HCT116 (cell line): ENCODE measurements at regions not wholly inside any gene's neighbourhood (a gene's known extent, or its start where the extent isn't known, plus 50 kb on each side); places are given as distances from the start of the nearest gene placed in this dataset.

Experiments used
- ATAC-seq: fragments of 200-7000 bp; cut with Tn5 transposase; 2 replicates; pipeline ENCODE4 v1.9.1; 2020; ENCODE audit warnings: mild to moderate bottlenecking, moderate library complexity
- BruUV-seq: library from RNA; stranded (reverse); fragments of 400-500 nt; replicated peaks from 2 replicates; lab custom pipeline; 2021; lab: Mats Ljungman, UMichigan
- CTCF ChIA-PET: fragments of 300-600 bp; sonication (Branson Sonifier 250); formaldehyde crosslinking; loops from one replicate; lab custom pipeline; 2021; ENCODE audit warnings: antibody characterized with exemption; lab: Charles Lee
- POLR2A ChIA-PET: fragments of 300-600, 350-600 bp; sonication (Branson Sonifier 250); formaldehyde crosslinking; loops from one replicate; lab custom pipeline; 2021; ENCODE audit warnings: antibody characterized with exemption; lab: Charles Lee
- RAD21 ChIA-PET, 2 experiments: fragments of 300-600 bp; sonication (Branson Sonifier 250); formaldehyde crosslinking; loops; one replicate each; lab custom pipeline; 2023; ENCODE audit warnings: low total read pairs in 2 of 2; ENCODE audit not compliant: uncharacterized antibody in 2 of 2, unreplicated experiment in 2 of 2, low non-redundant PET in 1 of 2; lab: Charles Lee
- DNase-seq: peaks from one replicate; pipeline ENCODE4 v3.0.0-alpha.2; 2010; ENCODE audit warnings: low read depth, low spot score
- H2AFZ ChIP-seq: fragments of 200-600 bp; shearing (Covaris generic), sonication (generic); 2 replicates; pipeline ENCODE4 v1.6.1; 2017; ENCODE audit warnings: low read depth, mixed run types, mixed read lengths, antibody characterized with exemption, low read length; ENCODE audit not compliant: poor library complexity, severe bottlenecking
- H3K27ac ChIP-seq: 2 replicates; pipeline ENCODE4 v1.5.1; 2012; ENCODE audit warnings: low read depth, low read length
- H3K27me3 ChIP-seq: fragments of 200-600 bp; sonication (generic); 2 replicates; pipeline ENCODE4 v1.6.1; 2016; ENCODE audit warnings: mixed run types, low read length, mixed read lengths; ENCODE audit not compliant: insufficient read depth
- H3K36me3 ChIP-seq, 2 experiments: fragments of 200-500 bp in 1 of 2; fragments of 200-600 bp in 1 of 2; sonication (Bioruptor generic) in 1 of 2; sonication (generic) in 1 of 2; 2 replicates each; pipeline versions ENCODE4 v1.5.1 to v1.6.1; 2014 to 2016; ENCODE audit warnings: low read length in 2 of 2, inconsistent platforms in 1 of 2, mixed read lengths in 1 of 2, mixed run types in 1 of 2; ENCODE audit not compliant: insufficient read depth in 2 of 2, control insufficient read depth in 1 of 2
- H3K4me1 ChIP-seq, 2 experiments: fragments of 200-600 bp in 1 of 2; sonication (generic) in 1 of 2; 2 replicates each; pipeline versions ENCODE4 v1.5.1 to v1.6.1; 2012 to 2017; ENCODE audit warnings: low read length in 2 of 2, inconsistent platforms in 1 of 2, mild to moderate bottlenecking in 1 of 2, mixed read lengths in 1 of 2, mixed run types in 1 of 2, moderate library complexity in 1 of 2; ENCODE audit not compliant: insufficient read depth in 2 of 2, control insufficient read depth in 1 of 2
- H3K4me2 ChIP-seq: fragments of 200-600 bp; sonication (generic); 2 replicates; pipeline ENCODE4 v1.6.1; 2017; ENCODE audit warnings: mixed run types, low read length, mixed read lengths
- H3K4me3 ChIP-seq, 2 experiments: fragments of 200-600 bp in 1 of 2; sonication (generic) in 1 of 2; replicated peaks in 1 of 2; 2 replicates each; pipeline ENCODE4 v1.5.1; 2011 to 2016; ENCODE audit warnings: low read length in 2 of 2, control low read depth in 1 of 2, low read depth in 1 of 2, mild to moderate bottlenecking in 1 of 2, mixed read lengths in 1 of 2, mixed run types in 1 of 2
- H3K79me2 ChIP-seq: fragments of 200-600 bp; sonication (generic); 2 replicates; pipeline ENCODE4 v1.6.1; 2017; ENCODE audit warnings: mild to moderate bottlenecking, mixed run types, low read length, moderate library complexity, mixed read lengths; ENCODE audit not compliant: insufficient read depth
- H3K9ac ChIP-seq: fragments of 200-600 bp; sonication (generic); 2 replicates; pipeline ENCODE4 v1.6.1; 2016; ENCODE audit warnings: low read length, mixed read lengths
- H3K9me2 ChIP-seq: fragments of 200-600 bp; sonication (generic), shearing (Covaris generic); 2 replicates; pipeline ENCODE4 v1.6.1; 2017; ENCODE audit warnings: mixed run types, mild to moderate bottlenecking, moderate library complexity; ENCODE audit not compliant: insufficient read depth
- H3K9me3 ChIP-seq, 2 experiments: fragments of 200-500 bp in 1 of 2; fragments of 200-600 bp in 1 of 2; sonication (Bioruptor generic) in 1 of 2; sonication (generic) in 1 of 2; 2 replicates each; pipeline ENCODE4 v1.6.1; 2014 to 2017; ENCODE audit warnings: low read length in 2 of 2, mixed read lengths in 2 of 2, inconsistent platforms in 1 of 2, low read depth in 1 of 2, mild to moderate bottlenecking in 1 of 2, mixed run types in 1 of 2, moderate library complexity in 1 of 2; ENCODE audit not compliant: control insufficient read depth in 1 of 2, insufficient read depth in 1 of 2
- H4K20me1 ChIP-seq: fragments of 200-600 bp; sonication (generic), shearing (Covaris generic); 2 replicates; pipeline ENCODE4 v1.6.1; 2017; ENCODE audit warnings: mixed run types, mild to moderate bottlenecking, moderate library complexity; ENCODE audit not compliant: insufficient read depth
- CBX3 ChIP-seq: IDR thresholded peaks from 2 replicates; pipeline ENCODE4 v1.6.1; 2012; ENCODE audit warnings: low read depth
- CEBPB ChIP-seq: IDR thresholded peaks from 2 replicates; pipeline ENCODE4 v1.6.1; 2012; ENCODE audit warnings: low read depth
- EGR1 ChIP-seq: IDR thresholded peaks from 2 replicates; pipeline ENCODE4 v1.6.1; 2012; ENCODE audit warnings: low read depth
- ELF1 ChIP-seq: IDR thresholded peaks from 2 replicates; pipeline ENCODE4 v1.6.1; 2012; ENCODE audit warnings: low read depth, borderline replicate concordance
- EZH2 ChIP-seq: fragments of 200-600 bp; sonication (generic); IDR thresholded peaks from 2 replicates; pipeline ENCODE4 v1.6.1; 2017; ENCODE audit warnings: antibody characterized with exemption, mixed run types
- EZH2phosphoT487 ChIP-seq: fragments of 200-600 bp; IDR thresholded peaks from 2 replicates; pipeline ENCODE4 v1.6.1; 2018; ENCODE audit warnings: antibody characterized with exemption, borderline replicate concordance
- JUND ChIP-seq: IDR thresholded peaks from 2 replicates; pipeline ENCODE4 v1.6.1; 2012
- POLR2A ChIP-seq: IDR thresholded peaks from 2 replicates; pipeline ENCODE4 v1.7.0; 2011; ENCODE audit warnings: borderline replicate concordance; ENCODE audit not compliant: insufficient read depth, insufficient read length; ENCODE audit errors: extremely low read depth
- SIN3A ChIP-seq: IDR thresholded peaks from 2 replicates; pipeline ENCODE4 v1.6.1; 2012; ENCODE audit warnings: low read depth
- SP1 ChIP-seq: IDR thresholded peaks from 2 replicates; pipeline ENCODE4 v1.6.1; 2012; ENCODE audit warnings: low read depth
- SRF ChIP-seq: IDR thresholded peaks from 2 replicates; pipeline ENCODE4 v1.6.1; 2012; ENCODE audit warnings: low read depth
- TCF7L2 ChIP-seq: IDR thresholded peaks from 2 replicates; pipeline ENCODE4 v1.7.0; 2011; ENCODE audit warnings: borderline replicate concordance, inconsistent platforms; ENCODE audit not compliant: insufficient read depth, insufficient read length; ENCODE audit errors: extremely low read depth
- YY1 ChIP-seq: IDR thresholded peaks from 2 replicates; pipeline ENCODE4 v1.6.1; 2011; ENCODE audit warnings: low read length, low read depth, moderate library complexity, mild to moderate bottlenecking; ENCODE audit not compliant: insufficient replicate concordance; ENCODE audit errors: extremely low read depth
- ZFX ChIP-seq: fragments of 450-650 bp; IDR thresholded peaks from 2 replicates; pipeline ENCODE4 v1.6.1; 2017
- intact Hi-C: fragments of 100-400 bp; cut with micrococcal nuclease; formaldehyde crosslinking; loops from 2 replicates; pipeline ENCODE4 v1.10.0; 2022
- TF ChIP-seq, protein P1 (sequence below): IDR thresholded peaks from 2 replicates; pipeline ENCODE4 v1.6.1; 2012; ENCODE audit warnings: low read depth
- TF ChIP-seq, protein P2 (sequence below): IDR thresholded peaks from 2 replicates; pipeline ENCODE4 v1.6.1; 2012
- TF ChIP-seq, protein P3 (sequence below): IDR thresholded peaks from 2 replicates; pipeline ENCODE4 v1.6.1; 2011; ENCODE audit warnings: mild to moderate bottlenecking, low read length, moderate library complexity; ENCODE audit not compliant: insufficient replicate concordance; ENCODE audit errors: extremely low read depth
- TF ChIP-seq, protein P4 (sequence below), 3 experiments: fragments of 200-600 bp in 1 of 3; sonication (generic) in 1 of 3; IDR thresholded peaks in 2 of 3; conservative IDR thresholded peaks in 1 of 3; 2 replicates each; pipeline ENCODE4 v1.5.1; 2012 to 2017; ENCODE audit warnings: low read depth in 2 of 3, low read length in 2 of 3, antibody characterized with exemption in 1 of 3, borderline replicate concordance in 1 of 3, control low read depth in 1 of 3, mild to moderate bottlenecking in 1 of 3, mixed read lengths in 1 of 3, mixed run types in 1 of 3, moderate library complexity in 1 of 3; ENCODE audit not compliant: insufficient read depth in 1 of 3
- TF ChIP-seq, protein P5 (sequence below): IDR thresholded peaks from 2 replicates; pipeline ENCODE4 v1.6.1; 2012

DNA sequence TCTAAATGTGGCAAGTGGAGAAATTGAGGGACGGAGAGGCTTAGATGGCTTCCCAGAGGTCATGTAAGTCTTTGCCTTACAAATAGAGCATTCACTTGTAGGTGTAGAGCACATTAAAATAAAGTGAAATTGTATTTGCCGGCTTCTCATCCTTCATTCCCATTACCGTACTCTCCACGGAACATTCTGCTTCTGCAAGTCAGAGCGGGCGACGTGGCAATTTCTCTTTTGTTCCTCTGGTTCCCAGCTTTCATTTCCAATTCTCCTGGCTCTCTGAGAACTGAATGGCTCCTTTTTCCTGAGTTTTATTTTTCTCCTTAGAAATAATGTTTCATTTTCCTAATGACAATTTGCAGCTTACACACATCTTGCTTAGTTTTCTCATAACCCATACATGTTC is 51.3 kb upstream of the PFKP start:
- no peaks in the 10 kb centered on the region for H3K4me1 ChIP-seq
- H3K27me3 ChIP-seq = peaks cover 55% of the 10 kb centered on the region
- H2AFZ ChIP-seq = no peak overlapping the region
- TF ChIP-seq, protein P1, sequence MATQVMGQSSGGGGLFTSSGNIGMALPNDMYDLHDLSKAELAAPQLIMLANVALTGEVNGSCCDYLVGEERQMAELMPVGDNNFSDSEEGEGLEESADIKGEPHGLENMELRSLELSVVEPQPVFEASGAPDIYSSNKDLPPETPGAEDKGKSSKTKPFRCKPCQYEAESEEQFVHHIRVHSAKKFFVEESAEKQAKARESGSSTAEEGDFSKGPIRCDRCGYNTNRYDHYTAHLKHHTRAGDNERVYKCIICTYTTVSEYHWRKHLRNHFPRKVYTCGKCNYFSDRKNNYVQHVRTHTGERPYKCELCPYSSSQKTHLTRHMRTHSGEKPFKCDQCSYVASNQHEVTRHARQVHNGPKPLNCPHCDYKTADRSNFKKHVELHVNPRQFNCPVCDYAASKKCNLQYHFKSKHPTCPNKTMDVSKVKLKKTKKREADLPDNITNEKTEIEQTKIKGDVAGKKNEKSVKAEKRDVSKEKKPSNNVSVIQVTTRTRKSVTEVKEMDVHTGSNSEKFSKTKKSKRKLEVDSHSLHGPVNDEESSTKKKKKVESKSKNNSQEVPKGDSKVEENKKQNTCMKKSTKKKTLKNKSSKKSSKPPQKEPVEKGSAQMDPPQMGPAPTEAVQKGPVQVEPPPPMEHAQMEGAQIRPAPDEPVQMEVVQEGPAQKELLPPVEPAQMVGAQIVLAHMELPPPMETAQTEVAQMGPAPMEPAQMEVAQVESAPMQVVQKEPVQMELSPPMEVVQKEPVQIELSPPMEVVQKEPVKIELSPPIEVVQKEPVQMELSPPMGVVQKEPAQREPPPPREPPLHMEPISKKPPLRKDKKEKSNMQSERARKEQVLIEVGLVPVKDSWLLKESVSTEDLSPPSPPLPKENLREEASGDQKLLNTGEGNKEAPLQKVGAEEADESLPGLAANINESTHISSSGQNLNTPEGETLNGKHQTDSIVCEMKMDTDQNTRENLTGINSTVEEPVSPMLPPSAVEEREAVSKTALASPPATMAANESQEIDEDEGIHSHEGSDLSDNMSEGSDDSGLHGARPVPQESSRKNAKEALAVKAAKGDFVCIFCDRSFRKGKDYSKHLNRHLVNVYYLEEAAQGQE = no peak
- TF ChIP-seq EZH2phosphoT487 = no peak
- no peak for TF ChIP-seq SRF
- TF ChIP-seq EGR1 = no peak
- no peak for TF ChIP-seq JUND
- TF ChIP-seq TCF7L2 = no peak
- TF ChIP-seq, protein P2, sequence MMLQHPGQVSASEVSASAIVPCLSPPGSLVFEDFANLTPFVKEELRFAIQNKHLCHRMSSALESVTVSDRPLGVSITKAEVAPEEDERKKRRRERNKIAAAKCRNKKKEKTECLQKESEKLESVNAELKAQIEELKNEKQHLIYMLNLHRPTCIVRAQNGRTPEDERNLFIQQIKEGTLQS = no peak
- no peak for TF ChIP-seq EZH2
- TF ChIP-seq ZFX = no peak
- TF ChIP-seq CBX3 = no peak
- TF ChIP-seq, protein P3, sequence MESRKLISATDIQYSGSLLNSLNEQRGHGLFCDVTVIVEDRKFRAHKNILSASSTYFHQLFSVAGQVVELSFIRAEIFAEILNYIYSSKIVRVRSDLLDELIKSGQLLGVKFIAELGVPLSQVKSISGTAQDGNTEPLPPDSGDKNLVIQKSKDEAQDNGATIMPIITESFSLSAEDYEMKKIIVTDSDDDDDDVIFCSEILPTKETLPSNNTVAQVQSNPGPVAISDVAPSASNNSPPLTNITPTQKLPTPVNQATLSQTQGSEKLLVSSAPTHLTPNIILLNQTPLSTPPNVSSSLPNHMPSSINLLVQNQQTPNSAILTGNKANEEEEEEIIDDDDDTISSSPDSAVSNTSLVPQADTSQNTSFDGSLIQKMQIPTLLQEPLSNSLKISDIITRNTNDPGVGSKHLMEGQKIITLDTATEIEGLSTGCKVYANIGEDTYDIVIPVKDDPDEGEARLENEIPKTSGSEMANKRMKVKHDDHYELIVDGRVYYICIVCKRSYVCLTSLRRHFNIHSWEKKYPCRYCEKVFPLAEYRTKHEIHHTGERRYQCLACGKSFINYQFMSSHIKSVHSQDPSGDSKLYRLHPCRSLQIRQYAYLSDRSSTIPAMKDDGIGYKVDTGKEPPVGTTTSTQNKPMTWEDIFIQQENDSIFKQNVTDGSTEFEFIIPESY = no peak
- no peak for TF ChIP-seq CEBPB
- TF ChIP-seq POLR2A = no peak
- TF ChIP-seq SP1 = no peak
- no peak for TF ChIP-seq ELF1
- TF ChIP-seq, protein P4, sequence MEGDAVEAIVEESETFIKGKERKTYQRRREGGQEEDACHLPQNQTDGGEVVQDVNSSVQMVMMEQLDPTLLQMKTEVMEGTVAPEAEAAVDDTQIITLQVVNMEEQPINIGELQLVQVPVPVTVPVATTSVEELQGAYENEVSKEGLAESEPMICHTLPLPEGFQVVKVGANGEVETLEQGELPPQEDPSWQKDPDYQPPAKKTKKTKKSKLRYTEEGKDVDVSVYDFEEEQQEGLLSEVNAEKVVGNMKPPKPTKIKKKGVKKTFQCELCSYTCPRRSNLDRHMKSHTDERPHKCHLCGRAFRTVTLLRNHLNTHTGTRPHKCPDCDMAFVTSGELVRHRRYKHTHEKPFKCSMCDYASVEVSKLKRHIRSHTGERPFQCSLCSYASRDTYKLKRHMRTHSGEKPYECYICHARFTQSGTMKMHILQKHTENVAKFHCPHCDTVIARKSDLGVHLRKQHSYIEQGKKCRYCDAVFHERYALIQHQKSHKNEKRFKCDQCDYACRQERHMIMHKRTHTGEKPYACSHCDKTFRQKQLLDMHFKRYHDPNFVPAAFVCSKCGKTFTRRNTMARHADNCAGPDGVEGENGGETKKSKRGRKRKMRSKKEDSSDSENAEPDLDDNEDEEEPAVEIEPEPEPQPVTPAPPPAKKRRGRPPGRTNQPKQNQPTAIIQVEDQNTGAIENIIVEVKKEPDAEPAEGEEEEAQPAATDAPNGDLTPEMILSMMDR (IDR thresholded peaks at IDR 0.05 in 2 of 3, conservative IDR thresholded peaks at IDR 0.05 in 1 of 3; ENCODE audit: borderline replicate concordance in 1 of 3, insufficient read depth in 1 of 3, low read depth in 2 of 3, low read length in 2 of 3) = no peak
- TF ChIP-seq, protein P5, sequence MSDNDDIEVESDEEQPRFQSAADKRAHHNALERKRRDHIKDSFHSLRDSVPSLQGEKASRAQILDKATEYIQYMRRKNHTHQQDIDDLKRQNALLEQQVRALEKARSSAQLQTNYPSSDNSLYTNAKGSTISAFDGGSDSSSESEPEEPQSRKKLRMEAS = no peak
- TF ChIP-seq YY1 = no peak
- no peak for TF ChIP-seq SIN3A
- DNase-seq (no peak), ATAC-seq (no peak)
- no peaks in the 10 kb centered on the region for H3K36me3 ChIP-seq
- ChIA-PET POLR2A (no interaction called here), CTCF (no interaction called here), RAD21 (no interaction called here)
- H3K9ac ChIP-seq = no peak overlapping the region
- no peaks in the 10 kb centered on the region for H4K20me1 ChIP-seq
- H3K4me3 ChIP-seq = no peak overlapping the region
- H3K9me2 ChIP-seq = no peaks in the 10 kb centered on the region
- no TSS peak for BruUV-seq
- no peaks in the 10 kb centered on the region for H3K9me3 ChIP-seq
- intact Hi-C loops = no loop called here
- no peak overlapping the region for H3K27ac ChIP-seq
- H3K79me2 ChIP-seq = no peaks in the 10 kb centered on the region
- H3K4me2 ChIP-seq = no peak overlapping the region
